HEK293 (cell line): ENCODE measurements at regions not wholly inside any gene's neighbourhood (a gene's known extent, or its start where the extent isn't known, plus 50 kb on each side); places are given as distances from the start of the nearest gene placed in this dataset.

ENCODE experiments used
- CTCF ChIA-PET: fragments of 350-600 bp; formaldehyde crosslinking; extraction: SDS; loops from one replicate; lab custom pipeline; 2021; ENCODE audit warnings: antibody characterized with exemption; lab: Yijun Ruan, JAX
- POLR2A ChIA-PET: fragments of 300-600 bp; formaldehyde crosslinking; extraction: SDS; loops from one replicate; lab custom pipeline; 2020; ENCODE audit warnings: antibody characterized with exemption, inconsistent platforms; lab: Yijun Ruan, JAX
- H3K27ac ChIP-seq: fragments of 200-500 bp; sonication (Bioruptor generic); 2 replicates; pipeline ENCODE4 v1.5.1; 2014; ENCODE audit warnings: low read depth, low read length, control low read depth, inconsistent platforms; ENCODE audit errors: extremely low read depth
- H3K36me3 ChIP-seq, 2 experiments: fragments of 200-500 bp in 1 of 2; sonication (Bioruptor generic) in 1 of 2; 1 replicate in 1 of 2; 2 replicates in 1 of 2; pipeline ENCODE4 v1.5.1; 2014 to 2017; ENCODE audit warnings: inconsistent platforms in 2 of 2, low read length in 2 of 2; ENCODE audit not compliant: control insufficient read depth in 2 of 2, insufficient read depth in 1 of 2
- H3K4me1 ChIP-seq: fragments of 200-500 bp; sonication (Bioruptor generic); 2 replicates; pipeline ENCODE4 v1.5.1; 2014; ENCODE audit warnings: mild to moderate bottlenecking, low read length, inconsistent platforms; ENCODE audit not compliant: control insufficient read depth, insufficient read depth
- H3K4me3 ChIP-seq: 2 replicates; pipeline ENCODE4 v1.5.1; 2011; ENCODE audit warnings: low read depth, mild to moderate bottlenecking, control low read depth, low read length, moderate library complexity
- H3K9me3 ChIP-seq: fragments of 200-500 bp; sonication (Bioruptor generic); 2 replicates; pipeline ENCODE4 v1.5.1; 2014; ENCODE audit warnings: low read depth, low read length, inconsistent platforms; ENCODE audit not compliant: control insufficient read depth, insufficient read depth
- BCL11B ChIP-seq: fragments of 450-650 bp; formaldehyde crosslinking; IDR thresholded peaks from 2 replicates; pipeline ENCODE4 v1.5.1; 2016; ENCODE audit warnings: low read depth, missing biosample characterization, missing genetic modification characterization
- GLI4 ChIP-seq: fragments of 450-650 bp; formaldehyde crosslinking; IDR thresholded peaks from 2 replicates; pipeline ENCODE4 v1.5.1; 2016; ENCODE audit warnings: missing biosample characterization, missing genetic modification characterization
- GLIS1 ChIP-seq: fragments of 450-650 bp; formaldehyde crosslinking; IDR thresholded peaks from 2 replicates; pipeline ENCODE4 v1.5.1; 2016; ENCODE audit warnings: missing biosample characterization, missing genetic modification characterization
- GLIS2 ChIP-seq: fragments of 450-650 bp; formaldehyde crosslinking; IDR thresholded peaks from 2 replicates; pipeline ENCODE4 v1.5.1; 2016; ENCODE audit warnings: missing biosample characterization, missing genetic modification characterization
- HOXD13 ChIP-seq: sonication (generic); formaldehyde crosslinking; IDR thresholded peaks from 2 replicates; pipeline ENCODE4 v1.8.0; 2022; ENCODE audit warnings: missing genetic modification reagents, borderline replicate concordance
- INSM2 ChIP-seq: fragments of 450-650 bp; formaldehyde crosslinking; IDR thresholded peaks from 2 replicates; pipeline ENCODE4 v1.5.1; 2016; ENCODE audit warnings: missing biosample characterization, missing genetic modification characterization
- PRDM4 ChIP-seq: fragments of 450-650 bp; formaldehyde crosslinking; IDR thresholded peaks from 2 replicates; pipeline ENCODE4 v1.5.1; 2017; ENCODE audit warnings: missing biosample characterization, missing genetic modification characterization
- ZBTB1 ChIP-seq: fragments of 450-650 bp; formaldehyde crosslinking; IDR thresholded peaks from 2 replicates; pipeline ENCODE4 v1.5.1; 2016; ENCODE audit warnings: missing biosample characterization, missing genetic modification characterization
- ZFHX2 ChIP-seq: fragments of 450-650 bp; formaldehyde crosslinking; conservative IDR thresholded peaks from 2 replicates; pipeline ENCODE4 v1.5.1; 2016; ENCODE audit warnings: missing biosample characterization, missing genetic modification characterization
- ZNF155 ChIP-seq: fragments of 450-650 bp; formaldehyde crosslinking; IDR thresholded peaks from 2 replicates; pipeline ENCODE4 v1.5.1; 2016; ENCODE audit warnings: missing biosample characterization, missing genetic modification characterization
- ZNF23 ChIP-seq: fragments of 450-650 bp; formaldehyde crosslinking; IDR thresholded peaks from 2 replicates; pipeline ENCODE4 v1.5.1; 2016; ENCODE audit warnings: missing biosample characterization, missing genetic modification characterization, borderline replicate concordance
- ZNF354C ChIP-seq: fragments of 450-650 bp; formaldehyde crosslinking; IDR thresholded peaks from 2 replicates; pipeline ENCODE4 v1.5.1; 2016; ENCODE audit warnings: missing biosample characterization, missing genetic modification characterization, low read depth, borderline replicate concordance
- ZNF366 ChIP-seq: fragments of 450-650 bp; formaldehyde crosslinking; conservative IDR thresholded peaks from 2 replicates; pipeline ENCODE4 v1.5.1; 2016; ENCODE audit warnings: missing biosample characterization, missing genetic modification characterization
- ZNF433 ChIP-seq: fragments of 450-650 bp; formaldehyde crosslinking; IDR thresholded peaks from 2 replicates; pipeline ENCODE4 v1.5.1; 2016; ENCODE audit warnings: missing biosample characterization, missing genetic modification characterization, low read depth
- ZNF561 ChIP-seq: fragments of 450-650 bp; IDR thresholded peaks from 2 replicates; pipeline ENCODE4 v1.5.1; 2018; ENCODE audit warnings: missing biosample characterization, missing genetic modification characterization, borderline replicate concordance
- ZNF600 ChIP-seq: fragments of 450-650 bp; formaldehyde crosslinking; IDR thresholded peaks from 2 replicates; pipeline ENCODE4 v1.5.1; 2016; ENCODE audit warnings: missing biosample characterization, missing genetic modification characterization
- ZNF623 ChIP-seq: fragments of 450-650 bp; formaldehyde crosslinking; IDR thresholded peaks from 2 replicates; pipeline ENCODE4 v1.5.1; 2016; ENCODE audit warnings: missing biosample characterization, missing genetic modification characterization
- ZNF626 ChIP-seq: fragments of 450-650 bp; sonication (Bioruptor Pico); formaldehyde crosslinking; IDR thresholded peaks from 2 replicates; pipeline ENCODE4 v1.5.1; 2018; ENCODE audit warnings: missing biosample characterization, missing genetic modification characterization, inconsistent platforms
- ZNF664 ChIP-seq: fragments of 450-650 bp; formaldehyde crosslinking; IDR thresholded peaks from 2 replicates; pipeline ENCODE4 v1.5.1; 2016; ENCODE audit warnings: missing biosample characterization, missing genetic modification characterization
- ZSCAN18 ChIP-seq: fragments of 450-650 bp; formaldehyde crosslinking; IDR thresholded peaks from 2 replicates; pipeline ENCODE4 v1.5.1; 2016; ENCODE audit warnings: missing biosample characterization, missing genetic modification characterization
- TF ChIP-seq, protein P1 (sequence below): fragments of 450-650 bp; formaldehyde crosslinking; IDR thresholded peaks from 2 replicates; pipeline ENCODE4 v1.5.1; 2016; ENCODE audit warnings: missing biosample characterization, missing genetic modification characterization
- TF ChIP-seq, protein P2 (sequence below): fragments of 450-650 bp; formaldehyde crosslinking; IDR thresholded peaks from 2 replicates; pipeline ENCODE4 v1.5.1; 2017; ENCODE audit warnings: missing biosample characterization, missing genetic modification characterization

GRCh38 chr4:122537388-122538135 lies 81.0 kb upstream of the IL2 start (continued):
- TF ChIP-seq ZNF155 (tag by site-specific recombination) (no peak), ZNF664 (tag by site-specific recombination) (no peak), GLIS2 (no peak), INSM2 (tag by site-specific recombination) (no peak), GLI4 (tag by site-specific recombination) (no peak), BCL11B (tag by site-specific recombination) (no peak)

DNA sequence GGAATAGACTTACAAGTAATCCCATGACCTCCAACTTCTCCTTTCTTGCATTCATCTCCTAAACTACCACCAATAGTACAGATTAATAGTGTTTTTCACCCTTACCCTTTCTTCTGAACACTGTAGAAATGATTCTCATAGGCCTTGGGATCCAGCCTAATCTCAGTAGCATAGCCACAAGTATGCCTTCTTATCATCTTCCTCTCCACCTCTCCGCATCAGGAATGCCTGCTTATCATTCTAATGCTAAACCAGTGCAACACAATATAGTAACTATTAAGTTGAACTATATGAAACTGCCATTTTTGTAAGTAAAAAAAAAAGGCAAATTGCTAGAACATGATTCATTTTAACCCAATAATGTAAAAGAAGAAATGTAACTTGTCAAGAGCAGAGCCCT lies 79.5 kb upstream of the IL2 start:
- Histone ChIP-seq H3K4me3 (no peak overlapping the region), H3K4me1 (no peaks in the 10 kb centered on the region), H3K36me3 (no peaks in the 10 kb centered on the region), H3K27ac (no peak overlapping the region), H3K9me3 (no peaks in the 10 kb centered on the region)
- ChIA-PET POLR2A (no interaction called here), CTCF (no interaction called here)
- no peak for TF ChIP-seq PRDM4
- no peak for TF ChIP-seq ZNF23 (tag by site-specific recombination)
- no peak for TF ChIP-seq HOXD13
- TF ChIP-seq, protein P1, sequence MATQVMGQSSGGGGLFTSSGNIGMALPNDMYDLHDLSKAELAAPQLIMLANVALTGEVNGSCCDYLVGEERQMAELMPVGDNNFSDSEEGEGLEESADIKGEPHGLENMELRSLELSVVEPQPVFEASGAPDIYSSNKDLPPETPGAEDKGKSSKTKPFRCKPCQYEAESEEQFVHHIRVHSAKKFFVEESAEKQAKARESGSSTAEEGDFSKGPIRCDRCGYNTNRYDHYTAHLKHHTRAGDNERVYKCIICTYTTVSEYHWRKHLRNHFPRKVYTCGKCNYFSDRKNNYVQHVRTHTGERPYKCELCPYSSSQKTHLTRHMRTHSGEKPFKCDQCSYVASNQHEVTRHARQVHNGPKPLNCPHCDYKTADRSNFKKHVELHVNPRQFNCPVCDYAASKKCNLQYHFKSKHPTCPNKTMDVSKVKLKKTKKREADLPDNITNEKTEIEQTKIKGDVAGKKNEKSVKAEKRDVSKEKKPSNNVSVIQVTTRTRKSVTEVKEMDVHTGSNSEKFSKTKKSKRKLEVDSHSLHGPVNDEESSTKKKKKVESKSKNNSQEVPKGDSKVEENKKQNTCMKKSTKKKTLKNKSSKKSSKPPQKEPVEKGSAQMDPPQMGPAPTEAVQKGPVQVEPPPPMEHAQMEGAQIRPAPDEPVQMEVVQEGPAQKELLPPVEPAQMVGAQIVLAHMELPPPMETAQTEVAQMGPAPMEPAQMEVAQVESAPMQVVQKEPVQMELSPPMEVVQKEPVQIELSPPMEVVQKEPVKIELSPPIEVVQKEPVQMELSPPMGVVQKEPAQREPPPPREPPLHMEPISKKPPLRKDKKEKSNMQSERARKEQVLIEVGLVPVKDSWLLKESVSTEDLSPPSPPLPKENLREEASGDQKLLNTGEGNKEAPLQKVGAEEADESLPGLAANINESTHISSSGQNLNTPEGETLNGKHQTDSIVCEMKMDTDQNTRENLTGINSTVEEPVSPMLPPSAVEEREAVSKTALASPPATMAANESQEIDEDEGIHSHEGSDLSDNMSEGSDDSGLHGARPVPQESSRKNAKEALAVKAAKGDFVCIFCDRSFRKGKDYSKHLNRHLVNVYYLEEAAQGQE (tag by site-specific recombination): no peak
- TF ChIP-seq ZSCAN18 (tag by site-specific recombination): no peak
- no peak for TF ChIP-seq ZNF433 (tag by site-specific recombination)
- TF ChIP-seq ZNF561 (tag by site-specific recombination): no peak
- TF ChIP-seq, protein P2, sequence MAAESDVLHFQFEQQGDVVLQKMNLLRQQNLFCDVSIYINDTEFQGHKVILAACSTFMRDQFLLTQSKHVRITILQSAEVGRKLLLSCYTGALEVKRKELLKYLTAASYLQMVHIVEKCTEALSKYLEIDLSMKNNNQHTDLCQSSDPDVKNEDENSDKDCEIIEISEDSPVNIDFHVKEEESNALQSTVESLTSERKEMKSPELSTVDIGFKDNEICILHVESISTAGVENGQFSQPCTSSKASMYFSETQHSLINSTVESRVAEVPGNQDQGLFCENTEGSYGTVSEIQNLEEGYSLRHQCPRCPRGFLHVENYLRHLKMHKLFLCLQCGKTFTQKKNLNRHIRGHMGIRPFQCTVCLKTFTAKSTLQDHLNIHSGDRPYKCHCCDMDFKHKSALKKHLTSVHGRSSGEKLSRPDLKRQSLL (tag by site-specific recombination): no peak
- TF ChIP-seq GLIS1 (tag by site-specific recombination): no peak
- TF ChIP-seq ZNF354C (tag by site-specific recombination): no peak
- TF ChIP-seq ZNF626: no peak
- TF ChIP-seq ZBTB1: no peak
- no peak for TF ChIP-seq ZFHX2
- TF ChIP-seq ZNF366 (tag by site-specific recombination): no peak
- no peak for TF ChIP-seq ZNF600 (tag by site-specific recombination)
- no peak for TF ChIP-seq ZNF623 (tag by site-specific recombination)
